Psoas muscle (tissue), 7 donors: ENCODE measurements at regions not wholly inside any gene's neighbourhood (a gene's known extent, or its start where the extent isn't known, plus 50 kb on each side); places are given as distances from the start of the nearest gene placed in this dataset.
"Not testable (repeated sequence)": the region's sequence is repeated elsewhere in the genome, so short reads cannot be mapped to it uniquely, and the experiment has no call there.

Source experiments
- ATAC-seq, 4 donors: fragments of 200-7000 bp; cut with Tn5 transposase; one replicate each; pipeline ENCODE4 v1.9.1; 2020; ENCODE audit warnings: moderate library complexity in 3 of 4, mild to moderate bottlenecking in 2 of 4
- DNase-seq, 2 donors: peaks; one replicate each; pipeline ENCODE4 v3.0.0-alpha.2; 2020
- H3K27ac ChIP-seq: fragments of 200-600 bp; one replicate; pipeline ENCODE4 v1.8.0; 2022
- H3K27me3 ChIP-seq, 3 donors: fragments of 200-600 bp in 1 of 3; one replicate each; pipeline versions ENCODE4 v1.6.1 to v1.8.0; 2013 to 2022; ENCODE audit warnings: low read length in 2 of 3, mild to moderate bottlenecking in 2 of 3, moderate library complexity in 1 of 3; ENCODE audit not compliant: insufficient read depth in 3 of 3
- H3K36me3 ChIP-seq, 2 donors: fragments of 200-600 bp in 1 of 2; one replicate each; pipeline versions ENCODE4 v1.6.1 to v1.8.0; 2013 to 2022; ENCODE audit warnings: low read depth in 1 of 2, mild to moderate bottlenecking in 1 of 2, moderate library complexity in 1 of 2; ENCODE audit not compliant: insufficient read depth in 1 of 2
- H3K4me1 ChIP-seq: fragments of 200-600 bp; one replicate; pipeline ENCODE4 v1.8.0; 2022
- H3K4me3 ChIP-seq: fragments of 200-600 bp; one replicate; pipeline ENCODE4 v1.8.0; 2022; ENCODE audit warnings: mild to moderate bottlenecking
- H3K9me3 ChIP-seq: fragments of 200-600 bp; one replicate; pipeline ENCODE4 v1.8.0; 2022
- WGBS, 3 donors: extraction: QIAGEN DNeasy Blood & Tissue Kit; methylation state at CpG; one replicate each; pipeline versions ENCODE4 v1.1.6 to v1.1.7; 2013; 5-methylcytosine and 5-hydroxymethylcytosine counted together
- intact Hi-C, 2 donors: fragments of 100-400 bp; cut with DNase I; formaldehyde crosslinking; loops; one replicate each; pipeline versions ENCODE4 v1.11.0 to v1.14.2; 2022
- TF ChIP-seq, protein P1 (sequence below): fragments of 200-600 bp; IDR thresholded peaks from one replicate; pipeline ENCODE4 v1.8.0; 2022; ENCODE audit warnings: antibody characterized with exemption
- donor health status: healthy with polysubstance abuse.
- donor health status: DM: no; HTN: no; CAD: no; lungs with moderate emphysema.
- donor health status: Bipolar disorder and iron deficiency.
- donor health status: healthy.
- donor health status: DM: yes; HTN: yes; CAD: no.
- donor health status: DM: no; HTN: no; CAD: no.
- donor health status: DM: yes; HTN: yes; CAD: no.

DNA sequence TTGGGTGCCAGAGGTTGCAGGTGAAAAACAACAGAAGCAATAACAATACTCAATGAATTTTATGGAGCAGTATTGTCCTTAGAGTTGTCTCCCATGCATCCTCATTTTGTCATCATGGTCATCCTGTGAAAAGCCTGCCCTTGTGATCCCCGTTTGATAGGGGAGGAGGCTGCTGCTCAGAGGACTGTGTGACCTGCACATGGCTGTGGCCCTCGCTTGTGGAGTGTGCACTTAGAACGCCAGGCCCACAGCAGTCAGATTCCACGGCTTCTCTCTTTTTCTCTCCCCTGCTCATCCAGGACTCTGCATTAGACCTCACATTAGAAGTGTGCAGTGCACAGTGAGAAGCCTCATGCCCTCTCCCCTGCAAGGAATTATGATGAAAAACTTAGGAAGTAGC is 491.1 kb upstream of the KLF6 start:
- H3K36me3 ChIP-seq: no peaks in the 10 kb centered on the region
- DNase-seq (no peak), ATAC-seq (no peak)
- no peaks in the 10 kb centered on the region for H3K27me3 ChIP-seq
- H3K9me3 ChIP-seq: no peaks in the 10 kb centered on the region
- intact Hi-C loops: no loop called here
- TF ChIP-seq, protein P1, sequence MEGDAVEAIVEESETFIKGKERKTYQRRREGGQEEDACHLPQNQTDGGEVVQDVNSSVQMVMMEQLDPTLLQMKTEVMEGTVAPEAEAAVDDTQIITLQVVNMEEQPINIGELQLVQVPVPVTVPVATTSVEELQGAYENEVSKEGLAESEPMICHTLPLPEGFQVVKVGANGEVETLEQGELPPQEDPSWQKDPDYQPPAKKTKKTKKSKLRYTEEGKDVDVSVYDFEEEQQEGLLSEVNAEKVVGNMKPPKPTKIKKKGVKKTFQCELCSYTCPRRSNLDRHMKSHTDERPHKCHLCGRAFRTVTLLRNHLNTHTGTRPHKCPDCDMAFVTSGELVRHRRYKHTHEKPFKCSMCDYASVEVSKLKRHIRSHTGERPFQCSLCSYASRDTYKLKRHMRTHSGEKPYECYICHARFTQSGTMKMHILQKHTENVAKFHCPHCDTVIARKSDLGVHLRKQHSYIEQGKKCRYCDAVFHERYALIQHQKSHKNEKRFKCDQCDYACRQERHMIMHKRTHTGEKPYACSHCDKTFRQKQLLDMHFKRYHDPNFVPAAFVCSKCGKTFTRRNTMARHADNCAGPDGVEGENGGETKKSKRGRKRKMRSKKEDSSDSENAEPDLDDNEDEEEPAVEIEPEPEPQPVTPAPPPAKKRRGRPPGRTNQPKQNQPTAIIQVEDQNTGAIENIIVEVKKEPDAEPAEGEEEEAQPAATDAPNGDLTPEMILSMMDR: no peak
- no peak overlapping the region for H3K4me3 ChIP-seq
- 92 to 95% (median 93%) methylated on average over 4 of the region's 4 CpGs for WGBS, 3 donors
- no peak overlapping the region for H3K27ac ChIP-seq
- H3K4me1 ChIP-seq: no peaks in the 10 kb centered on the region

DNA sequence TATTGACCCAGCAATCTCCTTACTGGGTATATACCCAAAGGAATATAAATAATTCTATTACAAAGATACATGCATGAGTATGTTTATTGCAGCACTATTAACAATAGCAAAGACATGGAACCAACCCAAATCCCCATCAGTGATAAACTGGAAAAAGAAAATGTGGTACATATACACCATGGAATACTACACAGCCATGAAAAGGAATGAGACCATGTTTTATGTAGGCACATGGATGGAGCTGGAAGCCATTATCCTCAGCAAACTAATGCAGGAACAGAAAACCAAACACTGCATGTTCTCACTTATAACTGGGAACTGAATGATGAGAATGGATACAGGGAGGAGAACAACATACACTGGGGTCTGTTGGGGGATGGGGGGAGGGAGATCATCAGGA is 489.7 kb upstream of the KLF6 start:
- intact Hi-C loops, DNase-seq: not testable (repeated sequence)

DNA sequence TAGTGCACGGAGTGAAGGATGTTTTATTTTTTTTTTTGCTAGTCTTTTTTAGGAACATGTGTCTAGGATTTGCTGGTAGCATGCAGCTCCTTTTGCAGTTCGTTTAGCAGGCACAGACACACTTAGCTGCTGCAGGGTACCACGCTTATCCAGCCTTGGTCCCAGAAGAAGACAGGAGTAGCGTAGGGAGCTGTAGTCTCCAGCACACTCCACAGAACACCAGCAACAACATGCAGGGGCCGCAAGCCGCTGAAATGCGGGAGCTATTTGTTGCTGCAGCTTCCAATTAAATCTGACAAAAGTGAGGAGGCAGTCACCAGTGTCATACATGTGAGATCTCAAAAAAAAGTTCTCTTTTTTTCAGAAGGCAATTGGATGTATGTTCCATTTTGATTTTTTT is 486.2 kb upstream of the KLF6 start:
- H3K27ac ChIP-seq: no peak overlapping the region
- 77 to 83% (median 82%) methylated on average over 7 of the region's 7 CpGs for WGBS, 3 donors
- H3K9me3 ChIP-seq: no peaks in the 10 kb centered on the region
- no peaks in the 10 kb centered on the region for H3K36me3 ChIP-seq
- intact Hi-C loops: no loop called here
- H3K4me1 ChIP-seq: peaks cover 6% of the 10 kb centered on the region
- TF ChIP-seq, protein P1: no peak
- ATAC-seq (no peak), DNase-seq (no peak)
- H3K27me3 ChIP-seq: no peaks in the 10 kb centered on the region
- H3K4me3 ChIP-seq: no peak overlapping the region

More for the DNA sequence above, 489.7 kb upstream of the KLF6 start:
- H3K4me3 ChIP-seq, H3K9me3 ChIP-seq, ATAC-seq, H3K4me1 ChIP-seq, H3K36me3 ChIP-seq, H3K27ac ChIP-seq, H3K27me3 ChIP-seq: not testable (repeated sequence)

DNA sequence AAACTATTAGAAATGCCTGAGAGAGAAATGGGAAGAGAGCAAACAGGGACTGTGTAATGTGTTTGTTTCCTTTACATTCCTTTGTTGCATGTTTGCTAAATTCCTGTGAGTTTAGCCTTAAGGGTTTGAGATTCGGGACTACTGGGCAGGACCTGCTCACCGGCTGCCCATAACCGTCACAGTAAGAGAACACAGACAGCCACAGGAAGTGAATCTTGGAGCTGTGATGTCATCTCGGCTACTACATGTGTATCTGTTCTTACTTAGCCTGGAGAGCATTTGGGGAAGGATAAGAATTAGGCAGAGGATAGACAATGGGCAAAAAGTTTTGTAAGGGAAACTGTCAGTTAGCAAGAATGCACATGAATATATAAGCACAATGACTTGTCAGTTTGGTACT is 485.1 kb upstream of the KLF6 start:
- 26 to 43% (median 33%) methylated on average over 4 of the region's 4 CpGs for WGBS, 3 donors
- ATAC-seq (peak in 1 of 4 donors; percentile 41), DNase-seq (no peak)
- Histone ChIP-seq H3K27me3 (no peaks in the 10 kb centered on the region), H3K4me1 (peaks cover 6% of the 10 kb centered on the region), H3K9me3 (no peaks in the 10 kb centered on the region), H3K4me3 (no peak overlapping the region), H3K27ac (no peak overlapping the region), H3K36me3 (no peaks in the 10 kb centered on the region)
- intact Hi-C loops: no loop called here
- TF ChIP-seq, protein P1: no peak

DNA sequence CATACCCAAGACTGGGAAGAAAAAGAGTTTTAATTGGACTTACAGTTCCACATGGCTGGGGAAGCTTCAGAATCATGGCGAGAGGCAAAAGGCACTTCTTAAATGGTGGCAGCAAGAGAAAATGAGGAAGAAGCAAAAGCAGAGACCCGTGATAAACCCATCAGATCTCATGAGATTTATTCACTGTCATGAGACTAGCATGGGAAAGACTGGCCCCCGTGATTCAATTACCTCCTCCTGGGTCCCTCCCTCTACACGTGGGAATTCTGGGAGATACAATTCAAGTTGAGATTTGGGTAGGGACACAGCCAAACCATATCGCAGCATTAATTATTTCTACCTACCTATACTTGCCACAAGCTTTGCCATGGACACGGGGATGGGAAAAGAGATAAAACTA is 483.5 kb upstream of the KLF6 start:
- H3K9me3 ChIP-seq, H3K27ac ChIP-seq, DNase-seq, ATAC-seq, intact Hi-C loops, H3K27me3 ChIP-seq, H3K4me1 ChIP-seq, H3K36me3 ChIP-seq, H3K4me3 ChIP-seq: not testable (repeated sequence)
- WGBS, 3 donors: 90 to 95% (median 91%) methylated on average over 6 of the region's 6 CpGs

DNA sequence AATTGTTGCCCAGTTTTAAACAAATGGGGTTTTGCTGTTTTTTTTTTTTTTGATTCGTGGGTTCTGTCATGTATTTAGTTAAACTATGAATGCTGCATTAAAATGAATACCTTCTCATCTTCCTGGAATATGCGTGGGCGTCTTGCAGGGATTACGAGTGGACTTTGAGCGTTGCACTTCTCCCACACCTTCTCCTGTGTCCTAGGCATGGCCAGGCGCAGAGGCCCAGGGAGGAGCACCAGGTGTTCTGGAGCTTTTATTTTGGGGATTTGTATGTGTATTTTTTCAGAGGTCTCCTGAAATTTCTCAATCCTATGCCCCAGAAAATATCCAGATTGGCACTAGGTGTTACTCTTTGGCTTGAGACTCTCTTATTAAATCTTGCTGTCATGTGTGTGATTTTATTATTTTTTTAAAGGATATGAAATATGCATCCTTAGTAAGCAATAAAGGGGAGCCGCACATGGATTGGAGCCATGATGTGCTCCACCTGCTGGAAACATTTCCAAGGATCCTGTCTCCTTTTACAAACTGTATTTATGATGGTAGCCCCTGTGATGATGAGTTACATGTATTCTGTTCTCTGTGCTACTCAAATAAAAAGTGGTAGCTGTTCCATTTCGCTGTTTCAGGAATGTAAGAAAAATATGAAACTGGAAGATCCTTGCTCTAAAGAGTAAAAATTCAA is 482.2 kb upstream of the KLF6 start:
- Histone ChIP-seq H3K36me3 (no peaks in the 10 kb centered on the region), H3K9me3 (no peaks in the 10 kb centered on the region), H3K4me3 (no peak overlapping the region), H3K27me3 (no peaks in the 10 kb centered on the region), H3K27ac (no peak overlapping the region), H3K4me1 (peaks cover 6% of the 10 kb centered on the region)
- TF ChIP-seq, protein P1: peak; percentile 24
- 62 to 78% (median 68%) methylated on average over 8 of the region's 8 CpGs for WGBS, 3 donors
- DNase-seq (no peak), ATAC-seq (no peak)
- intact Hi-C loops: no loop called here
